K562 (cell line): ENCODE measurements at regions not wholly inside any gene's neighbourhood (a gene's known extent, or its start where the extent isn't known, plus 50 kb on each side); places are given as distances from the start of the nearest gene placed in this dataset.

Experiments used
- ATAC-seq: fragments of 200-7000 bp; cut with Tn5 transposase; 3 replicates; pipeline ENCODE4 v1.9.1; 2020; ENCODE audit warnings: moderate library complexity
- BruUV-seq: library from RNA; stranded (reverse); fragments of 400-500 nt; replicated peaks from 2 replicates; lab custom pipeline; 2021; lab: Mats Ljungman, UMichigan
- CTCF ChIA-PET: fragments of 300-600 bp; formaldehyde crosslinking; extraction: SDS; loops from one replicate; lab custom pipeline; 2021; ENCODE audit warnings: low intra/inter-chr PET ratio; lab: Yijun Ruan, JAX
- POLR2A ChIA-PET: fragments of 300-600, 350-650 bp; sonication (Branson Sonifier 250); formaldehyde crosslinking; extraction: SDS; loops from one replicate; lab custom pipeline; 2021; ENCODE audit warnings: antibody characterized with exemption, inconsistent platforms; lab: Yijun Ruan, JAX
- DNase-seq, 4 experiments: peaks; one replicate each; pipeline versions ENCODE4 v3.0.0 to v3.0.0-alpha.2; 2011 to 2018; ENCODE audit warnings: low spot score in 3 of 4, mixed read lengths in 3 of 4; ENCODE audit errors: extremely low read depth in 1 of 4
- FAIRE-seq: peaks from 2 replicates; lab custom pipeline; 2011; peaks lifted over from hg19 to GRCh38; lab: Jason Lieb, UNC
- H2AFZ ChIP-seq: 2 replicates; pipeline ENCODE4 v1.6.0; 2011; ENCODE audit warnings: low read depth, low read length, control low read depth, inconsistent platforms
- H3K27ac ChIP-seq: fragments of 200-600 bp; 3 replicates; pipeline ENCODE4 v1.8.0; 2011; ENCODE audit warnings: low read depth, mild to moderate bottlenecking, control low read depth, inconsistent platforms, low read length, moderate library complexity, mixed read lengths; ENCODE audit errors: extremely low read depth
- H3K27me3 ChIP-seq, 2 experiments: fragments of 300-600 bp in 1 of 2; 2 replicates in 1 of 2; 3 replicates in 1 of 2; pipeline versions ENCODE4 v1.6.0 to v1.8.0; 2011; ENCODE audit warnings: inconsistent platforms in 2 of 2, low read length in 2 of 2, mild to moderate bottlenecking in 1 of 2, mixed read lengths in 1 of 2, moderate library complexity in 1 of 2; ENCODE audit not compliant: control insufficient read depth in 2 of 2, insufficient read depth in 2 of 2
- H3K36me3 ChIP-seq: fragments of 300-600 bp; 3 replicates; pipeline ENCODE4 v1.8.0; 2011; ENCODE audit warnings: mild to moderate bottlenecking, low read length, inconsistent platforms; ENCODE audit not compliant: control insufficient read depth, insufficient read depth
- H3K4me1 ChIP-seq, 2 experiments: fragments of 200-600 bp in 1 of 2; replicated peaks in 1 of 2; 2 replicates in 1 of 2; 3 replicates in 1 of 2; pipeline versions ENCODE4 v1.5.1 to v1.8.0; 2011; ENCODE audit warnings: inconsistent platforms in 2 of 2, low read length in 2 of 2, mild to moderate bottlenecking in 1 of 2, mixed read lengths in 1 of 2, moderate library complexity in 1 of 2; ENCODE audit not compliant: control insufficient read depth in 2 of 2, insufficient read depth in 2 of 2
- H3K4me2 ChIP-seq: 2 replicates; pipeline ENCODE4 v1.6.1; 2011; ENCODE audit warnings: low read length, control low read depth, inconsistent platforms, mixed read lengths; ENCODE audit not compliant: insufficient read depth
- H3K4me3 ChIP-seq: fragments of 200-600 bp; sonication (generic), shearing (Covaris generic); 2 replicates; pipeline ENCODE4 v1.5.1; 2016; ENCODE audit warnings: control low read depth, inconsistent platforms
- H3K79me2 ChIP-seq: fragments of 200-600 bp; 3 replicates; pipeline ENCODE4 v1.8.0; 2011; ENCODE audit warnings: low read length, inconsistent platforms; ENCODE audit not compliant: control insufficient read depth, insufficient read depth
- H3K9ac ChIP-seq, 2 experiments: 2 replicates each; pipeline versions ENCODE4 v1.6.0 to v1.6.1; 2011; ENCODE audit warnings: low read depth in 2 of 2, low read length in 2 of 2, control low read depth in 1 of 2, inconsistent platforms in 1 of 2, mild to moderate bottlenecking in 1 of 2, mixed read lengths in 1 of 2; ENCODE audit not compliant: insufficient read depth in 1 of 2
- H3K9me1 ChIP-seq: one replicate; pipeline ENCODE4 v1.6.0; 2011; ENCODE audit warnings: inconsistent platforms, mild to moderate bottlenecking, low read length, moderate library complexity; ENCODE audit not compliant: control insufficient read depth, insufficient read depth
- H3K9me3 ChIP-seq: replicated peaks from 2 replicates; pipeline ENCODE4 v1.5.1; 2011; ENCODE audit warnings: low read depth, low read length, inconsistent platforms; ENCODE audit not compliant: control insufficient read depth, insufficient read depth
- H4K20me1 ChIP-seq: replicated peaks from 2 replicates; pipeline ENCODE4 v1.6.1; 2011; ENCODE audit warnings: low read length, inconsistent platforms, mixed read lengths; ENCODE audit not compliant: control insufficient read depth, insufficient read depth
- BACH1 ChIP-seq: fragments of 200-800 bp; sonication (Bioruptor generic); IDR thresholded peaks from 2 replicates; pipeline ENCODE4 v1.6.1; 2016; ENCODE audit warnings: missing genetic modification characterization, missing compliant biosample characterization
- EWSR1 ChIP-seq: fragments of 450-650 bp; IDR thresholded peaks from 2 replicates; pipeline ENCODE4 v1.6.1; 2018; ENCODE audit warnings: borderline replicate concordance, mild to moderate bottlenecking, low read depth, moderate library complexity; ENCODE audit not compliant: partially characterized antibody
- GTF2F1 ChIP-seq: IDR thresholded peaks from 2 replicates; pipeline ENCODE4 v1.6.1; 2011; ENCODE audit warnings: low read depth, low read length, improper control_type of control experiment
- HES1 ChIP-seq: fragments of 450-650 bp; IDR thresholded peaks from 2 replicates; pipeline ENCODE4 v1.6.1; 2016; ENCODE audit warnings: low read depth, mild to moderate bottlenecking, moderate library complexity
- HMGN3 ChIP-seq: IDR thresholded peaks from 2 replicates; pipeline ENCODE4 v1.6.1; 2011; ENCODE audit warnings: borderline replicate concordance, low read depth, mild to moderate bottlenecking, mixed read lengths, low read length; ENCODE audit not compliant: insufficient read length; ENCODE audit errors: extremely low read depth
- HNRNPH1 ChIP-seq: fragments of 200-400 bp; formaldehyde crosslinking; optimal IDR thresholded peaks from 2 replicates; pipeline ENCODE3; 2017; ENCODE audit warnings: low read depth, mild to moderate bottlenecking, low read length, moderate library complexity
- MEF2D ChIP-seq: conservative IDR thresholded peaks from 2 replicates; pipeline ENCODE4 v1.6.1; 2016; ENCODE audit warnings: low read depth, missing genetic modification characterization, missing compliant biosample characterization
- NFRKB ChIP-seq: fragments of 450-650 bp; IDR thresholded peaks from 2 replicates; pipeline ENCODE4 v1.6.1; 2016; ENCODE audit warnings: low read depth
- NR2C2 ChIP-seq, 2 experiments: fragments of 200-800 bp in 1 of 2; sonication (Bioruptor generic) in 1 of 2; sonication (generic) in 1 of 2; formaldehyde crosslinking in 1 of 2; IDR thresholded peaks; 2 replicates each; pipeline versions ENCODE4 v1.6.1 to v1.8.0; 2016 to 2022; ENCODE audit warnings: mild to moderate bottlenecking in 1 of 2, missing compliant biosample characterization in 1 of 2, missing genetic modification characterization in 1 of 2, missing genetic modification reagents in 1 of 2
- PATZ1 ChIP-seq: fragments of 250-450 bp; sonication (Bioruptor Pico); IDR thresholded peaks from 2 replicates; pipeline ENCODE4 v1.5.0; 2020; ENCODE audit warnings: mild to moderate bottlenecking, borderline replicate concordance
- POLR3A ChIP-seq: IDR thresholded peaks from 2 replicates; pipeline ENCODE4 v1.6.1; 2011; ENCODE audit warnings: borderline replicate concordance, mild to moderate bottlenecking, moderate library complexity; ENCODE audit not compliant: insufficient read length, insufficient read depth; ENCODE audit errors: extremely low read depth
- SRSF3 ChIP-seq: fragments of 200-400 bp; formaldehyde crosslinking; IDR thresholded peaks from 2 replicates; pipeline ENCODE4 v1.6.1; 2016; ENCODE audit warnings: mild to moderate bottlenecking, low read length, moderate library complexity; ENCODE audit not compliant: insufficient read depth
- SRSF7 ChIP-seq: fragments of 200-400 bp; formaldehyde crosslinking; optimal IDR thresholded peaks from 2 replicates; pipeline ENCODE3; 2017; ENCODE audit warnings: mild to moderate bottlenecking, low read depth, low read length
- TFE3 ChIP-seq: fragments of 450-650 bp; formaldehyde crosslinking; IDR thresholded peaks from 2 replicates; pipeline ENCODE4 v1.4.0; 2020; ENCODE audit warnings: mild to moderate bottlenecking, mixed read lengths
- ZNF197 ChIP-seq: fragments of 200-800 bp; sonication (Bioruptor generic); IDR thresholded peaks from 2 replicates; pipeline ENCODE4 v1.6.1; 2016; ENCODE audit warnings: low read depth, missing genetic modification characterization, missing compliant biosample characterization
- ZNF217 ChIP-seq: sonication (generic); formaldehyde crosslinking; IDR thresholded peaks from 2 replicates; pipeline ENCODE4 v1.8.0; 2022; ENCODE audit warnings: mild to moderate bottlenecking, missing genetic modification reagents
- WGBS: fragments of 100-300 bp; shearing (Covaris generic); methylation state at CpG from one replicate; pipeline ENCODE4 v1.1.6; 2016; ENCODE audit warnings: low coverage, mixed read lengths; ENCODE audit not compliant: insufficient coverage; ENCODE audit errors: missing lambda C conversion rate; 5-methylcytosine and 5-hydroxymethylcytosine counted together
- in situ Hi-C: fragments of 300-500 bp; cut with MboI; formaldehyde crosslinking; loops from 4 replicates; pipeline ENCODE4 v1.15.0; 2018; ENCODE audit warnings: inconsistent platforms, mixed read lengths
- intact Hi-C: fragments of 100-400 bp; cut with micrococcal nuclease; formaldehyde crosslinking; loops from 2 replicates; pipeline ENCODE4 v1.14.2; 2022
- TF ChIP-seq, protein P1 (sequence below): fragments of 450-650 bp; IDR thresholded peaks from 2 replicates; pipeline ENCODE4 v1.6.1; 2016; ENCODE audit warnings: borderline replicate concordance

DNA sequence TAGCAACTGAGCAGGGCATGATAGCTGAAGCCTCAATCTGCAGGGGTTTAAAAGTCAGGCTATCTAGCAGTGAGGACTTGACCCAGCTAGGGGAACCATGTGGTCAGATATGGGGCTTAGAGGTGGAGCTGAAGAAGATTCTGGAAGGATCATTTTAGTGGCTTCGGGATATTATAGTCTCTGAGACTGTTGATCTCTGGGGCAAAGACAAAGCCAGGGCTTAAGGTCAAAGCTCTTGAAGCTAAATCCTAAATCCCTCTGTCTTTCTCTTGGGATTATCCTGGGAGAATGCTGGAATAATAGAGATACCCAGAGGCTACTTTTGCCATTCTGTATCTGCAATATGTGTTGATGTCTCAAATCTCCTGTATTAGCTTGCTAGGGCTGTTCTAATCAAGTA, 132.2 kb downstream of the DHX35 start:
- H3K9me3 ChIP-seq: no peaks in the 10 kb centered on the region
- no peaks in the 10 kb centered on the region for H3K9me1 ChIP-seq
- no peak overlapping the region for H2AFZ ChIP-seq
- no peak overlapping the region for H3K4me2 ChIP-seq
- no peaks in the 10 kb centered on the region for H3K36me3 ChIP-seq
- intact Hi-C loops (no loop called here), in situ Hi-C loops (no loop called here)
- DNase-seq: no peak
- no peak overlapping the region for H3K9ac ChIP-seq
- FAIRE-seq: no peak
- H3K27me3 ChIP-seq: peaks cover 3 to 6% of the 10 kb centered on the region in 2 experiments; a peak in 1 of 5 replicates
- no peaks in the 10 kb centered on the region for H4K20me1 ChIP-seq
- H3K79me2 ChIP-seq: no peaks in the 10 kb centered on the region
- no peak overlapping the region for H3K27ac ChIP-seq
- POLR2A ChIA-PET: no interaction called here
- no peak overlapping the region for H3K4me3 ChIP-seq
- CTCF ChIA-PET: no interaction called here
- BruUV-seq: no TSS peak
- 0% methylated on average over 1 of the region's 1 CpG for WGBS
- ATAC-seq: no peak
- H3K4me1 ChIP-seq: no peaks in the 10 kb centered on the region
- TF ChIP-seq HNRNPH1 (no peak), HMGN3 (no peak), SRSF3 (no peak), GTF2F1 (no peak), ZNF197 (CRISPR knock-in tag) (no peak), SRSF7 (no peak), HES1 (no peak), BACH1 (tag) (no peak), NR2C2 (CRISPR knock-in tag; IDR thresholded peaks at IDR 0.05) (no peak), NR2C2 (tag; IDR thresholded peaks at IDR 0.05) (no peak), MEF2D (tag) (no peak), PATZ1 (CRISPR knock-in tag) (no peak), POLR3A (no peak), ZNF217 (CRISPR knock-in tag) (no peak), EWSR1 (no peak), TFE3 (no peak), NFRKB (no peak)
- TF ChIP-seq, protein P1, sequence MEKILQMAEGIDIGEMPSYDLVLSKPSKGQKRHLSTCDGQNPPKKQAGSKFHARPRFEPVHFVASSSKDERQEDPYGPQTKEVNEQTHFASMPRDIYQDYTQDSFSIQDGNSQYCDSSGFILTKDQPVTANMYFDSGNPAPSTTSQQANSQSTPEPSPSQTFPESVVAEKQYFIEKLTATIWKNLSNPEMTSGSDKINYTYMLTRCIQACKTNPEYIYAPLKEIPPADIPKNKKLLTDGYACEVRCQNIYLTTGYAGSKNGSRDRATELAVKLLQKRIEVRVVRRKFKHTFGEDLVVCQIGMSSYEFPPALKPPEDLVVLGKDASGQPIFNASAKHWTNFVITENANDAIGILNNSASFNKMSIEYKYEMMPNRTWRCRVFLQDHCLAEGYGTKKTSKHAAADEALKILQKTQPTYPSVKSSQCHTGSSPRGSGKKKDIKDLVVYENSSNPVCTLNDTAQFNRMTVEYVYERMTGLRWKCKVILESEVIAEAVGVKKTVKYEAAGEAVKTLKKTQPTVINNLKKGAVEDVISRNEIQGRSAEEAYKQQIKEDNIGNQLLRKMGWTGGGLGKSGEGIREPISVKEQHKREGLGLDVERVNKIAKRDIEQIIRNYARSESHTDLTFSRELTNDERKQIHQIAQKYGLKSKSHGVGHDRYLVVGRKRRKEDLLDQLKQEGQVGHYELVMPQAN: no peak
